ENCODE measurements at regions not wholly inside any gene's neighbourhood (a gene's known extent, or its start where the extent isn't known, plus 50 kb on each side); places are given as distances from the start of the nearest gene placed in this dataset.

DNA sequence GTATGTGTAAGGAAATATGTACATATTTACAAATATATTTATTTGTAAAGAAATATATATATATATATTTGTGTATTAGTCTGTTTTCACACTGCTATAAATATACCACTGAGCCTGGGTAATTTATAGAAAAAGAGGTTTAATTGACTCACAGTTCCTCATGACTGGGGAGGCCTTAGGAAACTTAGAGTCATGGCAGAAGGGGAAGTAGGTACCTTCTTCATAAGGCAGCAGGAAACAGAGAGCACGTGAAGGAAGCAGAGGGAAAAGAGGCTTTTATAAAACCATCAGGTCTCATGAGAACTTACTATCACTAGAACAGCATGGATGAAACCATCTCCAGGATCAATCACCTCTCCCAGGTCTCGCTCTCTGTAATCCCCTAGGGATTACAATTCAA is 644.5 kb upstream of the HS3ST5 start:
- H3K36me3 ChIP-seq (replicated peaks in 1 of 2; ENCODE audit: control insufficient read depth in 1 of 2, insufficient read depth in 2 of 2, low read length in 1 of 2), result no peaks in the 10 kb centered on the region
- H3K4me3 ChIP-seq (ENCODE audit: low read depth in 2 of 2, low read length in 1 of 2), result no peak overlapping the region
- WGBS (ENCODE audit: low lambda C conversion rate), result 31% methylated on average over 2 of the region's 2 CpGs
- no peak overlapping the region for H3K9ac ChIP-seq
- no peaks in the 10 kb centered on the region for H3F3A ChIP-seq (replicated peaks; ENCODE audit: insufficient read depth)
- POLR2A ChIA-PET, result no interaction called here
- no peaks in the 10 kb centered on the region for H3K79me2 ChIP-seq (ENCODE audit: insufficient read depth)
- TF ChIP-seq MEF2A (IDR thresholded peaks at IDR 0.05; ENCODE audit: borderline replicate concordance, low read depth), result no peak
- H2AFZ ChIP-seq (ENCODE audit: low read depth), result no peak overlapping the region
- H4K20me1 ChIP-seq (ENCODE audit: insufficient read depth), result no peaks in the 10 kb centered on the region
- CTCF ChIA-PET, result no interaction called here
- no peaks in the 10 kb centered on the region; the same call in 1 of the 2 replicates for H3K9me3 ChIP-seq
- no peaks in the 10 kb centered on the region for H3K9me2 ChIP-seq
- H3K4me1 ChIP-seq (ENCODE audit: control insufficient read depth in 1 of 2, insufficient read depth in 2 of 2, low read depth in 1 of 2, low read length in 1 of 2), result no peaks in the 10 kb centered on the region
- no peak for DNase-seq
- H3K27ac ChIP-seq (ENCODE audit: low read depth in 2 of 2, low read length in 1 of 2), result no peak overlapping the region
- no peak overlapping the region for H3K4me2 ChIP-seq
- H3K27me3 ChIP-seq (ENCODE audit: insufficient read depth), result no peaks in the 10 kb centered on the region

DNA sequence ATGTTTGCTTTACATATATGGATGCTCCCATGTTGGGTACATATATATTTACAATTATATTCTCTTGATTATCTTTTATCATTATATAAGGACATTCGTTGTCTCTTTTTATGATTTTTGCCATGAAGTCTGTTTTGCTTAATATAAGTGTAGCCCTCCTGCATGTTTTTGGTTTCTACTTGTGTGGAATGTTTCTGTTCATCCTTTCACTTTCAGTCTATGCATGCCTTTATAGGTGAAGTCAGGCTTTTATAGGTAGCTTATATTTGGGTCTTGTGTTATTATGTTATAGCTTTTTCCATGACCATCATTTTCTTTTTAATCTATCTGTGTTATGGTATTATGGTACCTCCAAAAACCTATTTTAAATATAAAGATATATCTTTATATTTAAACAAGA is 612.5 kb upstream of the HS3ST5 start:
- WGBS (ENCODE audit: low lambda C conversion rate), result 6% methylated on average over 1 of the region's 1 CpG

More for the DNA sequence above, 612.5 kb upstream of the HS3ST5 start:
- CTCF ChIA-PET, result no interaction called here
- TF ChIP-seq PBX3 (IDR thresholded peaks at IDR 0.05), result no peak
- no peak for TF ChIP-seq SIN3A (IDR thresholded peaks at IDR 0.05; ENCODE audit: borderline replicate concordance, low read depth, low read length)
- TF ChIP-seq RFX5 (IDR thresholded peaks at IDR 0.05; ENCODE audit: low read length), result no peak
- TF ChIP-seq NFIC (IDR thresholded peaks at IDR 0.05; ENCODE audit: borderline replicate concordance), result no peak
- TF ChIP-seq FOSL2 (IDR thresholded peaks at IDR 0.05; ENCODE audit: borderline replicate concordance, low read depth), result no peak
- TF ChIP-seq CHD2 (IDR thresholded peaks at IDR 0.05; ENCODE audit: low read length, partially characterized antibody), result no peak
- TF ChIP-seq CTCF (IDR thresholded peaks at IDR 0.05), result no peak
- no peak for TF ChIP-seq GATA2 (CRISPR knock-in tag; IDR thresholded peaks at IDR 0.05)
- no peak for TF ChIP-seq EP300 (IDR thresholded peaks at IDR 0.05; ENCODE audit: borderline replicate concordance in 1 of 2, low read depth in 1 of 2, low read length in 1 of 2)
- TF ChIP-seq RCOR1 (IDR thresholded peaks at IDR 0.05; ENCODE audit: low read length), result no peak
- TF ChIP-seq USF1 (IDR thresholded peaks at IDR 0.05; ENCODE audit: borderline replicate concordance, low read depth), result no peak
- no peak for TF ChIP-seq JUND (IDR thresholded peaks at IDR 0.05)
- TF ChIP-seq EZH2phosphoT487 (IDR thresholded peaks at IDR 0.05; ENCODE audit: borderline replicate concordance, low read depth), result no peak
- TF ChIP-seq SMC3 (IDR thresholded peaks at IDR 0.05; ENCODE audit: low read depth, low read length), result no peak
- TF ChIP-seq, protein P1, sequence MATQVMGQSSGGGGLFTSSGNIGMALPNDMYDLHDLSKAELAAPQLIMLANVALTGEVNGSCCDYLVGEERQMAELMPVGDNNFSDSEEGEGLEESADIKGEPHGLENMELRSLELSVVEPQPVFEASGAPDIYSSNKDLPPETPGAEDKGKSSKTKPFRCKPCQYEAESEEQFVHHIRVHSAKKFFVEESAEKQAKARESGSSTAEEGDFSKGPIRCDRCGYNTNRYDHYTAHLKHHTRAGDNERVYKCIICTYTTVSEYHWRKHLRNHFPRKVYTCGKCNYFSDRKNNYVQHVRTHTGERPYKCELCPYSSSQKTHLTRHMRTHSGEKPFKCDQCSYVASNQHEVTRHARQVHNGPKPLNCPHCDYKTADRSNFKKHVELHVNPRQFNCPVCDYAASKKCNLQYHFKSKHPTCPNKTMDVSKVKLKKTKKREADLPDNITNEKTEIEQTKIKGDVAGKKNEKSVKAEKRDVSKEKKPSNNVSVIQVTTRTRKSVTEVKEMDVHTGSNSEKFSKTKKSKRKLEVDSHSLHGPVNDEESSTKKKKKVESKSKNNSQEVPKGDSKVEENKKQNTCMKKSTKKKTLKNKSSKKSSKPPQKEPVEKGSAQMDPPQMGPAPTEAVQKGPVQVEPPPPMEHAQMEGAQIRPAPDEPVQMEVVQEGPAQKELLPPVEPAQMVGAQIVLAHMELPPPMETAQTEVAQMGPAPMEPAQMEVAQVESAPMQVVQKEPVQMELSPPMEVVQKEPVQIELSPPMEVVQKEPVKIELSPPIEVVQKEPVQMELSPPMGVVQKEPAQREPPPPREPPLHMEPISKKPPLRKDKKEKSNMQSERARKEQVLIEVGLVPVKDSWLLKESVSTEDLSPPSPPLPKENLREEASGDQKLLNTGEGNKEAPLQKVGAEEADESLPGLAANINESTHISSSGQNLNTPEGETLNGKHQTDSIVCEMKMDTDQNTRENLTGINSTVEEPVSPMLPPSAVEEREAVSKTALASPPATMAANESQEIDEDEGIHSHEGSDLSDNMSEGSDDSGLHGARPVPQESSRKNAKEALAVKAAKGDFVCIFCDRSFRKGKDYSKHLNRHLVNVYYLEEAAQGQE (IDR thresholded peaks at IDR 0.05; ENCODE audit: low read depth, low read length), result no peak
- no peak for TF ChIP-seq GABPA (IDR thresholded peaks at IDR 0.05; ENCODE audit: low read depth)
- TF ChIP-seq MEF2A (IDR thresholded peaks at IDR 0.05; ENCODE audit: borderline replicate concordance, low read depth), result no peak
- 0 out of 2 replicates have a peak, but pooled peaks cover 6% of the 10 kb centered on the region for H3K9me3 ChIP-seq
- H3F3A ChIP-seq (replicated peaks; ENCODE audit: insufficient read depth), result no peaks in the 10 kb centered on the region
- H3K79me2 ChIP-seq (ENCODE audit: insufficient read depth), result no peaks in the 10 kb centered on the region
- H3K9me2 ChIP-seq, result no peaks in the 10 kb centered on the region; the same call in 1 of the 2 replicates
- H3K4me2 ChIP-seq, result no peak overlapping the region
- no peak overlapping the region for H3K27ac ChIP-seq (ENCODE audit: low read depth in 2 of 2, low read length in 1 of 2)
- no peak overlapping the region for H2AFZ ChIP-seq (ENCODE audit: low read depth)
- H4K20me1 ChIP-seq (ENCODE audit: insufficient read depth), result no peaks in the 10 kb centered on the region
- DNase-seq, result no peak
- POLR2A ChIA-PET, result no interaction called here
- no peaks in the 10 kb centered on the region for H3K27me3 ChIP-seq (ENCODE audit: insufficient read depth)
- no peak overlapping the region for H3K4me3 ChIP-seq (ENCODE audit: low read depth in 2 of 2, low read length in 1 of 2)
- H3K9ac ChIP-seq, result no peak overlapping the region
- no peaks in the 10 kb centered on the region for H3K4me1 ChIP-seq (ENCODE audit: control insufficient read depth in 1 of 2, insufficient read depth in 2 of 2, low read depth in 1 of 2, low read length in 1 of 2)
- no peaks in the 10 kb centered on the region for H3K36me3 ChIP-seq (replicated peaks in 1 of 2; ENCODE audit: control insufficient read depth in 1 of 2, insufficient read depth in 2 of 2, low read length in 1 of 2)

All from SK-N-SH (cell line).